Karpas-422 (cell line): ENCODE measurements at regions not wholly inside any gene's neighbourhood (a gene's known extent, or its start where the extent isn't known, plus 50 kb on each side); places are given as distances from the start of the nearest gene placed in this dataset.

Experiments
- DNase-seq: peaks from one replicate; pipeline ENCODE4 v3.0.0-alpha.2; 2015
- H2AFZ ChIP-seq: fragments of 200-600 bp; sonication (generic); 2 replicates; pipeline ENCODE4 v1.6.1; 2014; ENCODE audit warnings: antibody characterized with exemption, low read length, mixed read lengths
- H3K27ac ChIP-seq: fragments of 200-600 bp; sonication (generic); 2 replicates; pipeline ENCODE4 v1.5.1; 2014; ENCODE audit warnings: mild to moderate bottlenecking, low read length, moderate library complexity
- H3K27me3 ChIP-seq: fragments of 200-600 bp; sonication (generic); 2 replicates; pipeline ENCODE4 v1.6.1; 2014; ENCODE audit warnings: low read length, mixed read lengths
- H3K36me3 ChIP-seq: fragments of 200-600 bp; sonication (generic); 2 replicates; pipeline ENCODE4 v1.6.1; 2014; ENCODE audit warnings: low read length, mixed read lengths; ENCODE audit not compliant: insufficient read depth
- H3K4me1 ChIP-seq: fragments of 200-600 bp; sonication (generic); 2 replicates; pipeline ENCODE4 v1.6.1; 2014; ENCODE audit warnings: mild to moderate bottlenecking, low read length, mixed read lengths
- H3K4me2 ChIP-seq: fragments of 200-600 bp; sonication (generic); 2 replicates; pipeline ENCODE4 v1.6.1; 2014; ENCODE audit warnings: low read length, low read depth, mild to moderate bottlenecking; ENCODE audit not compliant: poor library complexity, severe bottlenecking
- H3K4me3 ChIP-seq: fragments of 200-600 bp; sonication (generic); 2 replicates; pipeline ENCODE4 v1.5.1; 2014; ENCODE audit warnings: mild to moderate bottlenecking, antibody characterized with exemption, low read length, mixed read lengths
- H3K79me2 ChIP-seq: fragments of 200-600 bp; sonication (generic); 2 replicates; pipeline ENCODE4 v1.6.1; 2014; ENCODE audit warnings: mild to moderate bottlenecking, low read length, mixed read lengths
- H3K9ac ChIP-seq: fragments of 200-600 bp; sonication (generic); 2 replicates; pipeline ENCODE4 v1.6.0; 2014; ENCODE audit warnings: low read length
- H3K9me2 ChIP-seq: fragments of 200-600 bp; sonication (generic), shearing (Covaris generic); replicated peaks from 2 replicates; pipeline ENCODE4 v1.6.0; 2014; ENCODE audit warnings: mild to moderate bottlenecking, low read length, moderate library complexity; ENCODE audit not compliant: insufficient read depth
- H3K9me3 ChIP-seq: fragments of 300-700, 200-600 bp; sonication (generic); 2 replicates; pipeline ENCODE4 v1.6.1; 2014; ENCODE audit warnings: low read length, mixed read lengths
- H4K20me1 ChIP-seq: fragments of 200-600 bp; sonication (generic); 2 replicates; pipeline ENCODE4 v1.6.1; 2014; ENCODE audit warnings: mild to moderate bottlenecking, antibody characterized with exemption, low read length, low read depth; ENCODE audit not compliant: insufficient read depth

- Histone ChIP-seq H3K79me2 (no peaks in the 10 kb centered on the region), H3K4me1 (no peaks in the 10 kb centered on the region)
These were observed 1706.6 kb downstream of the MRPL39 start for GRCh38 chr21:23900727-23901126.

GRCh38 chr21:23899561-23899960, 1707.7 kb downstream of the MRPL39 start:
- Histone ChIP-seq H4K20me1 (no peaks in the 10 kb centered on the region), H2AFZ (no peak overlapping the region), H3K36me3 (no peaks in the 10 kb centered on the region), H3K4me1 (no peaks in the 10 kb centered on the region), H3K9ac (no peak overlapping the region), H3K9me2 (no peaks in the 10 kb centered on the region), H3K27me3 (no peaks in the 10 kb centered on the region), H3K4me3 (no peak overlapping the region), H3K4me2 (no peak overlapping the region), H3K79me2 (no peaks in the 10 kb centered on the region), H3K9me3 (peaks cover 18% of the 10 kb centered on the region), H3K27ac (no peak overlapping the region)
- DNase-seq, result no peak

More at GRCh38 chr21:23900727-23901126, 1706.6 kb downstream of the MRPL39 start:
- H3K9me3 ChIP-seq, result peaks cover 18% of the 10 kb centered on the region
- H3K27me3 ChIP-seq, result no peaks in the 10 kb centered on the region
- H4K20me1 ChIP-seq, result no peaks in the 10 kb centered on the region
- H3K4me3 ChIP-seq, result no peak overlapping the region
- no peaks in the 10 kb centered on the region for H3K36me3 ChIP-seq
- no peak overlapping the region for H3K9ac ChIP-seq
- no peak overlapping the region for H3K27ac ChIP-seq
- H3K9me2 ChIP-seq, result no peaks in the 10 kb centered on the region
- H3K4me2 ChIP-seq, result no peak overlapping the region
- H2AFZ ChIP-seq, result no peak overlapping the region
- DNase-seq, result no peak

DNA sequence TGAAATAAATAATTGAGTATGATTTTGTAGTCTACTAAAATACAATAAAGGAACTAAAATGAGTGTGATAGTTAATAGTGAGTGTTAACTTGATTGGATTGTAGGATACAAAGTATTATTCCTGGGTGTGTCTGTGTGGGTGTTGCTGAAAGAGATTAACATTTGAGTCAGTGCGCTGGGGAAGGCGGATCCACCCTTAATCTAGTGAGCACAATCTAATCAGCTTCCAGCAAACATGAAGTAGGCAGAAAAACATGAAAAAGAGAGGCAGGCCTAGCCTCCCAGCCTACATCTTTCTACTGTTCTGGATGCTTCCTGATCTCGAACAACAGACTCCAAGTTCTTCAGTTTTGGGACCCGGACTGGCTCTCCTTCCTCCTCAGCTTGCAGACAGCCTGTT, 1716.6 kb downstream of the MRPL39 start:
- no peaks in the 10 kb centered on the region for H3K4me1 ChIP-seq
- H3K4me3 ChIP-seq, result no peak overlapping the region
- no peaks in the 10 kb centered on the region for H3K9me2 ChIP-seq
- no peaks in the 10 kb centered on the region for H4K20me1 ChIP-seq
- H3K9me3 ChIP-seq, result peaks cover 7% of the 10 kb centered on the region
- H3K36me3 ChIP-seq, result no peaks in the 10 kb centered on the region
- no peak overlapping the region for H3K9ac ChIP-seq
- H3K27me3 ChIP-seq, result no peaks in the 10 kb centered on the region
- H2AFZ ChIP-seq, result no peak overlapping the region
- no peaks in the 10 kb centered on the region for H3K79me2 ChIP-seq
- H3K4me2 ChIP-seq, result no peak overlapping the region
- DNase-seq, result no peak
- H3K27ac ChIP-seq, result no peak overlapping the region

GRCh38 chr21:23887725-23888306, 1719.5 kb downstream of the MRPL39 start:
- H3K27ac ChIP-seq, result no peak overlapping the region
- H4K20me1 ChIP-seq, result no peaks in the 10 kb centered on the region
- DNase-seq, result no peak
- H3K27me3 ChIP-seq, result no peaks in the 10 kb centered on the region
- H3K36me3 ChIP-seq, result no peaks in the 10 kb centered on the region
- H3K79me2 ChIP-seq, result no peaks in the 10 kb centered on the region
- no peak overlapping the region for H3K9ac ChIP-seq
- H3K4me3 ChIP-seq, result 0 out of 2 replicates have a peak overlapping the region, but pooled peaks have one; percentile 19
- H3K4me2 ChIP-seq, result no peak overlapping the region
- H2AFZ ChIP-seq, result no peak overlapping the region
- no peaks in the 10 kb centered on the region for H3K4me1 ChIP-seq
- no peaks in the 10 kb centered on the region for H3K9me2 ChIP-seq
- H3K9me3 ChIP-seq, result peaks cover 7% of the 10 kb centered on the region

- DNase-seq, result no peak
- Histone ChIP-seq H2AFZ (no peak overlapping the region), H3K9me2 (no peaks in the 10 kb centered on the region), H3K36me3 (no peaks in the 10 kb centered on the region), H3K79me2 (no peaks in the 10 kb centered on the region), H3K27ac (no peak overlapping the region), H4K20me1 (no peaks in the 10 kb centered on the region), H3K4me2 (no peak overlapping the region), H3K4me1 (no peaks in the 10 kb centered on the region), H3K9me3 (peaks cover 10% of the 10 kb centered on the region), H3K27me3 (no peaks in the 10 kb centered on the region), H3K4me3 (0 out of 2 replicates have a peak overlapping the region, but pooled peaks have one; percentile 19), H3K9ac (no peak overlapping the region)
These were observed 1720.2 kb downstream of the MRPL39 start for GRCh38 chr21:23886828-23887724.

- Histone ChIP-seq H3K9ac (no peak overlapping the region), H3K4me2 (no peak overlapping the region), H3K9me3 (peaks cover 11% of the 10 kb centered on the region; the same call in 1 of the 2 replicates), H3K27ac (no peak overlapping the region), H3K9me2 (no peaks in the 10 kb centered on the region), H3K36me3 (no peaks in the 10 kb centered on the region), H3K4me1 (no peaks in the 10 kb centered on the region), H3K79me2 (no peaks in the 10 kb centered on the region), H2AFZ (no peak overlapping the region), H3K4me3 (no peak overlapping the region), H3K27me3 (no peaks in the 10 kb centered on the region), H4K20me1 (no peaks in the 10 kb centered on the region)
- DNase-seq, result no peak
These were observed 1725.5 kb downstream of the MRPL39 start for GRCh38 chr21:23881783-23882182.

GRCh38 chr21:23876925-23877558, 1730.2 kb downstream of the MRPL39 start:
- no peak overlapping the region for H2AFZ ChIP-seq
- H3K27me3 ChIP-seq, result no peaks in the 10 kb centered on the region
- no peaks in the 10 kb centered on the region for H3K4me1 ChIP-seq
- no peak overlapping the region for H3K9ac ChIP-seq
- no peak overlapping the region for H3K4me2 ChIP-seq
- H3K79me2 ChIP-seq, result no peaks in the 10 kb centered on the region
- H3K9me2 ChIP-seq, result no peaks in the 10 kb centered on the region
- DNase-seq, result no peak
- no peak overlapping the region for H3K4me3 ChIP-seq
- H4K20me1 ChIP-seq, result no peaks in the 10 kb centered on the region
- H3K9me3 ChIP-seq, result peaks cover 13% of the 10 kb centered on the region
- H3K27ac ChIP-seq, result no peak overlapping the region
- H3K36me3 ChIP-seq, result no peaks in the 10 kb centered on the region

- no peaks in the 10 kb centered on the region for H3K9me2 ChIP-seq
- no peak for DNase-seq
- no peaks in the 10 kb centered on the region for H3K79me2 ChIP-seq
- H3K27me3 ChIP-seq, result no peaks in the 10 kb centered on the region
- no peak overlapping the region for H3K9ac ChIP-seq
- no peaks in the 10 kb centered on the region for H4K20me1 ChIP-seq
- no peak overlapping the region for H3K27ac ChIP-seq
- H2AFZ ChIP-seq, result no peak overlapping the region
- no peak overlapping the region for H3K4me3 ChIP-seq
- H3K36me3 ChIP-seq, result no peaks in the 10 kb centered on the region
- H3K9me3 ChIP-seq, result peaks cover 16% of the 10 kb centered on the region
- H3K4me1 ChIP-seq, result no peaks in the 10 kb centered on the region
- no peak overlapping the region for H3K4me2 ChIP-seq
These were observed 1733.0 kb downstream of the MRPL39 start for GRCh38 chr21:23874271-23874670.
